CD14-positive monocyte (primary cell): ENCODE measurements at regions not wholly inside any gene's neighbourhood (a gene's known extent, or its start where the extent isn't known, plus 50 kb on each side); places are given as distances from the start of the nearest gene placed in this dataset.

Experiments used
- DNase-seq, 3 donors: peaks; one replicate each; pipeline ENCODE4 v3.0.0-alpha.2; 2011 to 2022
- H2AFZ ChIP-seq: 2 replicates; pipeline ENCODE4 v1.6.0; 2012; ENCODE audit warnings: mild to moderate bottlenecking, low read depth, low read length, inconsistent platforms; ENCODE audit not compliant: insufficient read depth, poor library complexity, severe bottlenecking
- H3K27ac ChIP-seq, 2 donors: 1 replicate in 1 of 2; 2 replicates in 1 of 2; pipeline ENCODE4 v1.5.1; 2012 to 2013; ENCODE audit warnings: low read length in 2 of 2, control low read depth in 1 of 2, inconsistent platforms in 1 of 2, low read depth in 1 of 2, mild to moderate bottlenecking in 1 of 2
- H3K27me3 ChIP-seq, 2 donors: one replicate each; pipeline versions ENCODE4 v1.6.0 to v1.6.1; 2011 to 2013; ENCODE audit warnings: low read length in 2 of 2; ENCODE audit not compliant: control insufficient read depth in 2 of 2, insufficient read depth in 2 of 2
- H3K36me3 ChIP-seq, 2 donors: replicated peaks in 1 of 2; 1 replicate in 1 of 2; 2 replicates in 1 of 2; pipeline versions ENCODE4 v1.5.1 to v1.6.1; 2012 to 2013; ENCODE audit warnings: low read length in 2 of 2, control low read depth in 1 of 2, inconsistent platforms in 1 of 2, mild to moderate bottlenecking in 1 of 2; ENCODE audit not compliant: insufficient read depth in 2 of 2, control insufficient read depth in 1 of 2
- H3K4me1 ChIP-seq, 2 donors: 1 replicate in 1 of 2; 2 replicates in 1 of 2; pipeline versions ENCODE4 v1.5.1 to v1.6.1; 2012 to 2013; ENCODE audit warnings: low read length in 2 of 2, control low read depth in 1 of 2, inconsistent platforms in 1 of 2, mild to moderate bottlenecking in 1 of 2, moderate library complexity in 1 of 2; ENCODE audit not compliant: insufficient read depth in 2 of 2, control insufficient read depth in 1 of 2
- H3K4me2 ChIP-seq: replicated peaks from 2 replicates; pipeline ENCODE3; 2012; ENCODE audit warnings: low read length, moderate library complexity, mild to moderate bottlenecking; ENCODE audit not compliant: poor library complexity, severe bottlenecking; ENCODE audit errors: extremely low read depth
- H3K4me3 ChIP-seq, 3 experiments: fragments of 200-600 bp in 1 of 3; sonication (generic) in 1 of 3; replicated peaks in 1 of 3; 1 replicate in 2 of 3; 2 replicates in 1 of 3; pipeline ENCODE4 v1.5.1; 2011 to 2013; ENCODE audit warnings: low read length in 3 of 3, mild to moderate bottlenecking in 3 of 3, control low read depth in 2 of 3, low read depth in 2 of 3, inconsistent platforms in 1 of 3, moderate library complexity in 1 of 3
- H3K79me2 ChIP-seq: 2 replicates; pipeline ENCODE4 v1.6.0; 2012; ENCODE audit warnings: mild to moderate bottlenecking, control low read depth, inconsistent platforms, low read length, moderate library complexity; ENCODE audit not compliant: insufficient read depth
- H3K9ac ChIP-seq: 2 replicates; pipeline ENCODE4 v1.6.0; 2017; ENCODE audit warnings: low read length, mild to moderate bottlenecking; ENCODE audit not compliant: insufficient read depth, poor library complexity, severe bottlenecking
- H3K9me3 ChIP-seq, 2 donors: replicated peaks in 1 of 2; 1 replicate in 1 of 2; 2 replicates in 1 of 2; pipeline versions ENCODE4 v1.5.1 to v1.6.1; 2012 to 2013; ENCODE audit warnings: low read length in 2 of 2, control low read depth in 1 of 2; ENCODE audit not compliant: control insufficient read depth in 1 of 2, insufficient read depth in 1 of 2
- H4K20me1 ChIP-seq: 2 replicates; pipeline ENCODE4 v1.6.0; 2012; ENCODE audit warnings: mild to moderate bottlenecking, low read length, control low read depth, moderate library complexity; ENCODE audit not compliant: insufficient read depth
- H3K27ac Mint-ChIP-seq, 7 donors: one replicate each; pipeline ENCODE4 v1.8.0; 2020; ENCODE audit warnings: mild to moderate bottlenecking in 7 of 7, mixed read lengths in 7 of 7, moderate library complexity in 6 of 7, inconsistent platforms in 2 of 7
- H3K27me3 Mint-ChIP-seq, 3 donors: one replicate each; pipeline ENCODE4 v1.8.0; 2021 to 2022; ENCODE audit warnings: low read depth in 3 of 3, mild to moderate bottlenecking in 3 of 3, mixed read lengths in 3 of 3, moderate library complexity in 3 of 3, inconsistent platforms in 1 of 3
- H3K36me3 Mint-ChIP-seq, 2 donors: one replicate each; pipeline ENCODE4 v1.8.0; 2020; ENCODE audit warnings: mixed read lengths in 2 of 2, inconsistent platforms in 1 of 2, mild to moderate bottlenecking in 1 of 2
- H3K4me1 Mint-ChIP-seq: one replicate; pipeline ENCODE4 v1.8.0; 2020; ENCODE audit warnings: mild to moderate bottlenecking, mixed read lengths
- H3K4me3 Mint-ChIP-seq, 2 donors: one replicate each; pipeline ENCODE4 v1.8.0; 2020; ENCODE audit warnings: mild to moderate bottlenecking in 2 of 2, mixed read lengths in 2 of 2, moderate library complexity in 1 of 2
- H3K9me3 Mint-ChIP-seq, 7 donors: one replicate each; pipeline ENCODE4 v1.8.0; 2020 to 2022; ENCODE audit warnings: mixed read lengths in 7 of 7, mild to moderate bottlenecking in 6 of 7, moderate library complexity in 6 of 7, inconsistent platforms in 2 of 7
- WGBS: methylation state at CpG from one replicate; pipeline ENCODE4 v1.1.5; 2013; ENCODE audit warnings: missing lambda C conversion rate; ENCODE audit not compliant: insufficient coverage; 5-methylcytosine and 5-hydroxymethylcytosine counted together
- intact Hi-C, 2 donors: fragments of 100-400 bp; cut with micrococcal nuclease; formaldehyde crosslinking; loops; one replicate each; pipeline versions ENCODE4 v1.15.0 to v1.15.1; 2023
- TF ChIP-seq, protein P1 (sequence below): fragments of 200-600 bp; IDR thresholded peaks from one replicate; pipeline ENCODE4 v1.8.0; 2022; ENCODE audit warnings: antibody characterized with exemption, mild to moderate bottlenecking

DNA sequence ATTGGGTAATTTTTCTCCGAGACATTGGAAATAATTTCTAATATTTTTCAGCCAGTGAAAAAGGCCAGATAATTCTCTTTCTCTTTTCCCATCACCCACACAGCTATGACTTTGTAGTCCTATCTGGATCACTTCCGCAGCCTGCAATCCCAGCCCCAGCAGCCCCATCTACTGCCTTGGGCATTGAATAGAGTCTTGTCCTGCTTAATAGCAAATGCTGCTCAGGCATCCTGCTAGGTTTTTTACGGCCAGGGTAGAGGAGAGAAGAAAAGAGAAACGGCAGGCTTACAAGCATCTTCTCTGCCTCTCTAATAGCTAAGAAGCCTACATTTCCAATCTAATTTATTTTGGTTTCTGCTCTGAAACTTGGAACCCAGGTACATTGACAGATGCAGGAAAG lies 154.3 kb upstream of the B3GAT1 start:
- Histone ChIP-seq H3K9ac (no peak overlapping the region), H3K79me2 (no peaks in the 10 kb centered on the region), H3K36me3 (no peaks in the 10 kb centered on the region), H3K4me1 (no peaks in the 10 kb centered on the region), H3K27ac (no peak overlapping the region), H3K4me3 (no peak overlapping the region), H3K4me2 (no peak overlapping the region), H3K27me3 (no peaks in the 10 kb centered on the region), H3K9me3 (no peaks in the 10 kb centered on the region), H4K20me1 (no peaks in the 10 kb centered on the region), H2AFZ (no peak overlapping the region)
- Mint-ChIP-seq H3K4me3 (no peak overlapping the region), H3K4me1 (no peaks in the 10 kb centered on the region), H3K36me3 (no peaks in the 10 kb centered on the region), H3K27me3 (peaks cover 0 to 5% (median 0%) of the 10 kb centered on the region in 3 donors), H3K9me3 (peaks cover 0 to 3% (median 0%) of the 10 kb centered on the region in 7 donors), H3K27ac (no peak overlapping the region)
- no peak for DNase-seq
- intact Hi-C loops = no loop called here
- TF ChIP-seq, protein P1, sequence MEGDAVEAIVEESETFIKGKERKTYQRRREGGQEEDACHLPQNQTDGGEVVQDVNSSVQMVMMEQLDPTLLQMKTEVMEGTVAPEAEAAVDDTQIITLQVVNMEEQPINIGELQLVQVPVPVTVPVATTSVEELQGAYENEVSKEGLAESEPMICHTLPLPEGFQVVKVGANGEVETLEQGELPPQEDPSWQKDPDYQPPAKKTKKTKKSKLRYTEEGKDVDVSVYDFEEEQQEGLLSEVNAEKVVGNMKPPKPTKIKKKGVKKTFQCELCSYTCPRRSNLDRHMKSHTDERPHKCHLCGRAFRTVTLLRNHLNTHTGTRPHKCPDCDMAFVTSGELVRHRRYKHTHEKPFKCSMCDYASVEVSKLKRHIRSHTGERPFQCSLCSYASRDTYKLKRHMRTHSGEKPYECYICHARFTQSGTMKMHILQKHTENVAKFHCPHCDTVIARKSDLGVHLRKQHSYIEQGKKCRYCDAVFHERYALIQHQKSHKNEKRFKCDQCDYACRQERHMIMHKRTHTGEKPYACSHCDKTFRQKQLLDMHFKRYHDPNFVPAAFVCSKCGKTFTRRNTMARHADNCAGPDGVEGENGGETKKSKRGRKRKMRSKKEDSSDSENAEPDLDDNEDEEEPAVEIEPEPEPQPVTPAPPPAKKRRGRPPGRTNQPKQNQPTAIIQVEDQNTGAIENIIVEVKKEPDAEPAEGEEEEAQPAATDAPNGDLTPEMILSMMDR = no peak
- WGBS = no CpG with 5 or more reads among the region's 4 CpGs

DNA sequence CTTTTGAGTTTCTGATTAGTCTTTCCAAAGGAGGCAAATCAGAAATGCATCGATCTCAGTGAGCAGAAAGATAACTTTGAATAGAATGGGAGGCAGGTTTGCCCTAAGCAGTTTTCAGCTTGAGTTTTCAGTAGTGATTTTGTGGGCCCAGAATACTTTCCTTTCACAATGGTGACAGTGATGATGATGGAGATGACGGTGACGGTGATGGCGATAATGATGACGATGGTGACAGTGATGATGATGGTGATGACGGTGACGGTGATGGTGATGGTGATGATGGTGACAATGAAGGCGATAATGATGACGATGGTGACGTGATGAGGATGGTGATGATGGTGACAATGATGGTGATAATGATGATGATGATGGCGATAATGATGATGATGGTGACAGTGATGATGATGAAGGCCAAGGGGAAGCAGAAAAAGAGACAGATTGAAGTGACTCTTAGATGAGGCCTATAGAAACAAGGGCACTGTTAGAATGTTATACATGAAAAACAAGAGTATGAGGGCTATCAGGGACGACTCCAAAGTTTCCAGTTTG lies 153.4 kb upstream of the B3GAT1 start:
- no peak overlapping the region for H3K9ac ChIP-seq
- TF ChIP-seq, protein P1 = no peak
- no peaks in the 10 kb centered on the region for H4K20me1 ChIP-seq
- H3K4me2 ChIP-seq = no peak overlapping the region
- no peak overlapping the region for H3K4me3 ChIP-seq
- H3K4me1 Mint-ChIP-seq = no peaks in the 10 kb centered on the region
- H2AFZ ChIP-seq = no peak overlapping the region
- H3K4me1 ChIP-seq = no peaks in the 10 kb centered on the region
- no peak overlapping the region for H3K27ac Mint-ChIP-seq
- no peaks in the 10 kb centered on the region for H3K79me2 ChIP-seq
- H3K9me3 ChIP-seq = no peaks in the 10 kb centered on the region
- peaks cover 0 to 3% (median 0%) of the 10 kb centered on the region in 7 donors for H3K9me3 Mint-ChIP-seq
- H3K27me3 ChIP-seq = no peaks in the 10 kb centered on the region
- H3K4me3 Mint-ChIP-seq = no peak overlapping the region
- 89% methylated on average over 12 of the region's 12 CpGs for WGBS
- no peaks in the 10 kb centered on the region for H3K36me3 ChIP-seq
- H3K27me3 Mint-ChIP-seq = peaks cover 0 to 2% (median 1%) of the 10 kb centered on the region in 3 donors
- intact Hi-C loops = no loop called here
- no peak for DNase-seq
- no peak overlapping the region for H3K27ac ChIP-seq
- no peaks in the 10 kb centered on the region for H3K36me3 Mint-ChIP-seq
